HCT116 (cell line): ENCODE measurements at regions not wholly inside any gene's neighbourhood (a gene's known extent, or its start where the extent isn't known, plus 50 kb on each side); places are given as distances from the start of the nearest gene placed in this dataset.

Experiments
- ATAC-seq: fragments of 200-7000 bp; cut with Tn5 transposase; 2 replicates; pipeline ENCODE4 v1.9.1; 2020; ENCODE audit warnings: mild to moderate bottlenecking, moderate library complexity
- BruUV-seq: library from RNA; stranded (reverse); fragments of 400-500 nt; replicated peaks from 2 replicates; lab custom pipeline; 2021; lab: Mats Ljungman, UMichigan
- CTCF ChIA-PET: fragments of 300-600 bp; sonication (Branson Sonifier 250); formaldehyde crosslinking; loops from one replicate; lab custom pipeline; 2021; ENCODE audit warnings: antibody characterized with exemption; lab: Charles Lee
- POLR2A ChIA-PET: fragments of 300-600, 350-600 bp; sonication (Branson Sonifier 250); formaldehyde crosslinking; loops from one replicate; lab custom pipeline; 2021; ENCODE audit warnings: antibody characterized with exemption; lab: Charles Lee
- RAD21 ChIA-PET, 2 experiments: fragments of 300-600 bp; sonication (Branson Sonifier 250); formaldehyde crosslinking; loops; one replicate each; lab custom pipeline; 2023; ENCODE audit warnings: low total read pairs in 2 of 2; ENCODE audit not compliant: uncharacterized antibody in 2 of 2, unreplicated experiment in 2 of 2, low non-redundant PET in 1 of 2; lab: Charles Lee
- DNase-seq: peaks from one replicate; pipeline ENCODE4 v3.0.0-alpha.2; 2010; ENCODE audit warnings: low read depth, low spot score
- H2AFZ ChIP-seq: fragments of 200-600 bp; shearing (Covaris generic), sonication (generic); 2 replicates; pipeline ENCODE4 v1.6.1; 2017; ENCODE audit warnings: low read depth, mixed run types, mixed read lengths, antibody characterized with exemption, low read length; ENCODE audit not compliant: poor library complexity, severe bottlenecking
- H3K27ac ChIP-seq: 2 replicates; pipeline ENCODE4 v1.5.1; 2012; ENCODE audit warnings: low read depth, low read length
- H3K27me3 ChIP-seq: fragments of 200-600 bp; sonication (generic); 2 replicates; pipeline ENCODE4 v1.6.1; 2016; ENCODE audit warnings: mixed run types, low read length, mixed read lengths; ENCODE audit not compliant: insufficient read depth
- H3K36me3 ChIP-seq, 2 experiments: fragments of 200-500 bp in 1 of 2; fragments of 200-600 bp in 1 of 2; sonication (Bioruptor generic) in 1 of 2; sonication (generic) in 1 of 2; 2 replicates each; pipeline versions ENCODE4 v1.5.1 to v1.6.1; 2014 to 2016; ENCODE audit warnings: low read length in 2 of 2, inconsistent platforms in 1 of 2, mixed read lengths in 1 of 2, mixed run types in 1 of 2; ENCODE audit not compliant: insufficient read depth in 2 of 2, control insufficient read depth in 1 of 2
- H3K4me1 ChIP-seq, 2 experiments: fragments of 200-600 bp in 1 of 2; sonication (generic) in 1 of 2; 2 replicates each; pipeline versions ENCODE4 v1.5.1 to v1.6.1; 2012 to 2017; ENCODE audit warnings: low read length in 2 of 2, inconsistent platforms in 1 of 2, mild to moderate bottlenecking in 1 of 2, mixed read lengths in 1 of 2, mixed run types in 1 of 2, moderate library complexity in 1 of 2; ENCODE audit not compliant: insufficient read depth in 2 of 2, control insufficient read depth in 1 of 2
- H3K4me2 ChIP-seq: fragments of 200-600 bp; sonication (generic); 2 replicates; pipeline ENCODE4 v1.6.1; 2017; ENCODE audit warnings: mixed run types, low read length, mixed read lengths
- H3K4me3 ChIP-seq, 2 experiments: fragments of 200-600 bp in 1 of 2; sonication (generic) in 1 of 2; replicated peaks in 1 of 2; 2 replicates each; pipeline ENCODE4 v1.5.1; 2011 to 2016; ENCODE audit warnings: low read length in 2 of 2, control low read depth in 1 of 2, low read depth in 1 of 2, mild to moderate bottlenecking in 1 of 2, mixed read lengths in 1 of 2, mixed run types in 1 of 2
- H3K79me2 ChIP-seq: fragments of 200-600 bp; sonication (generic); 2 replicates; pipeline ENCODE4 v1.6.1; 2017; ENCODE audit warnings: mild to moderate bottlenecking, mixed run types, low read length, moderate library complexity, mixed read lengths; ENCODE audit not compliant: insufficient read depth
- H3K9ac ChIP-seq: fragments of 200-600 bp; sonication (generic); 2 replicates; pipeline ENCODE4 v1.6.1; 2016; ENCODE audit warnings: low read length, mixed read lengths
- H3K9me2 ChIP-seq: fragments of 200-600 bp; sonication (generic), shearing (Covaris generic); 2 replicates; pipeline ENCODE4 v1.6.1; 2017; ENCODE audit warnings: mixed run types, mild to moderate bottlenecking, moderate library complexity; ENCODE audit not compliant: insufficient read depth
- H3K9me3 ChIP-seq, 2 experiments: fragments of 200-500 bp in 1 of 2; fragments of 200-600 bp in 1 of 2; sonication (Bioruptor generic) in 1 of 2; sonication (generic) in 1 of 2; 2 replicates each; pipeline ENCODE4 v1.6.1; 2014 to 2017; ENCODE audit warnings: low read length in 2 of 2, mixed read lengths in 2 of 2, inconsistent platforms in 1 of 2, low read depth in 1 of 2, mild to moderate bottlenecking in 1 of 2, mixed run types in 1 of 2, moderate library complexity in 1 of 2; ENCODE audit not compliant: control insufficient read depth in 1 of 2, insufficient read depth in 1 of 2
- H4K20me1 ChIP-seq: fragments of 200-600 bp; sonication (generic), shearing (Covaris generic); 2 replicates; pipeline ENCODE4 v1.6.1; 2017; ENCODE audit warnings: mixed run types, mild to moderate bottlenecking, moderate library complexity; ENCODE audit not compliant: insufficient read depth
- CBX3 ChIP-seq: IDR thresholded peaks from 2 replicates; pipeline ENCODE4 v1.6.1; 2012; ENCODE audit warnings: low read depth
- CEBPB ChIP-seq: IDR thresholded peaks from 2 replicates; pipeline ENCODE4 v1.6.1; 2012; ENCODE audit warnings: low read depth
- ELF1 ChIP-seq: IDR thresholded peaks from 2 replicates; pipeline ENCODE4 v1.6.1; 2012; ENCODE audit warnings: low read depth, borderline replicate concordance
- EZH2 ChIP-seq: fragments of 200-600 bp; sonication (generic); IDR thresholded peaks from 2 replicates; pipeline ENCODE4 v1.6.1; 2017; ENCODE audit warnings: antibody characterized with exemption, mixed run types
- FOSL1 ChIP-seq: IDR thresholded peaks from 2 replicates; pipeline ENCODE4 v1.6.1; 2012; ENCODE audit warnings: low read depth
- JUND ChIP-seq: IDR thresholded peaks from 2 replicates; pipeline ENCODE4 v1.6.1; 2012
- POLR2AphosphoS5 ChIP-seq: IDR thresholded peaks from 2 replicates; pipeline ENCODE4 v1.6.1; 2011; ENCODE audit warnings: mild to moderate bottlenecking, low read depth, low read length, moderate library complexity
- RAD21 ChIP-seq: IDR thresholded peaks from 2 replicates; pipeline ENCODE4 v1.6.1; 2012; ENCODE audit warnings: low read depth, mild to moderate bottlenecking
- SIN3A ChIP-seq: IDR thresholded peaks from 2 replicates; pipeline ENCODE4 v1.6.1; 2012; ENCODE audit warnings: low read depth
- TCF7L2 ChIP-seq: IDR thresholded peaks from 2 replicates; pipeline ENCODE4 v1.7.0; 2011; ENCODE audit warnings: borderline replicate concordance, inconsistent platforms; ENCODE audit not compliant: insufficient read depth, insufficient read length; ENCODE audit errors: extremely low read depth
- YY1 ChIP-seq: IDR thresholded peaks from 2 replicates; pipeline ENCODE4 v1.6.1; 2011; ENCODE audit warnings: low read length, low read depth, moderate library complexity, mild to moderate bottlenecking; ENCODE audit not compliant: insufficient replicate concordance; ENCODE audit errors: extremely low read depth
- ZFX ChIP-seq: fragments of 450-650 bp; IDR thresholded peaks from 2 replicates; pipeline ENCODE4 v1.6.1; 2017
- ZNF274 ChIP-seq: fragments of 200-500 bp; sonication (Bioruptor generic); IDR thresholded peaks from 2 replicates; pipeline ENCODE4 v1.6.1; 2014; ENCODE audit warnings: mild to moderate bottlenecking, low read depth, low read length, inconsistent platforms
- intact Hi-C: fragments of 100-400 bp; cut with micrococcal nuclease; formaldehyde crosslinking; loops from 2 replicates; pipeline ENCODE4 v1.10.0; 2022
- TF ChIP-seq, protein P1 (sequence below), 3 experiments: fragments of 200-600 bp in 1 of 3; sonication (generic) in 1 of 3; IDR thresholded peaks in 2 of 3; conservative IDR thresholded peaks in 1 of 3; 2 replicates each; pipeline ENCODE4 v1.5.1; 2012 to 2017; ENCODE audit warnings: low read depth in 2 of 3, low read length in 2 of 3, antibody characterized with exemption in 1 of 3, borderline replicate concordance in 1 of 3, control low read depth in 1 of 3, mild to moderate bottlenecking in 1 of 3, mixed read lengths in 1 of 3, mixed run types in 1 of 3, moderate library complexity in 1 of 3; ENCODE audit not compliant: insufficient read depth in 1 of 3

DNA sequence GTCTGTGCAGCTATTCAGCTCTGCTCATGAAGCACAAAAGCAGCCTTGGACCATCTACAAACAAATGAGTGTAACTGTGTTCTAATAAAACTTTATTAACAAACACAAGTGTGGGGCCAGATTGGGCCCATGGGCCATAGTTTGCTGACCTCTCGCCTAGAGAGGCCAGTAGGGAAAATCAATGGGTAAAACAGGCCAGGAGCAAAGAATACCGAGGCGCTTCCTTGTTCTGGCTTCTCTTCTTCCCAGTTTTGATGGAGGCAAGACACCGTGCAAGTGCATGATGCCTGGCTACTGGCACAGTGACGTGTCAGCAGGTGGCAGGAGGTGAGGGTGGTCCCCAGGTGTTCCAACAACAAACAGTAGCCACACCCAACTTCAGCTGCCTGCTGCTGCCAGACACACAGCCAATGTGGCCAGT lies 94.3 kb upstream of the SDK1 start (continued):
- TF ChIP-seq ELF1 (no peak), JUND (no peak), POLR2AphosphoS5 (no peak), EZH2 (no peak), CBX3 (no peak)

GRCh38 chr7:3207387-3207902 lies 93.6 kb upstream of the SDK1 start:
- intact Hi-C loops = no loop called here
- ChIA-PET POLR2A (no interaction called here), CTCF (no interaction called here), RAD21 (no interaction called here)
- Histone ChIP-seq H2AFZ (no peak overlapping the region), H4K20me1 (no peaks in the 10 kb centered on the region), H3K9ac (no peak overlapping the region), H3K27ac (no peak overlapping the region), H3K4me3 (no peak overlapping the region), H3K27me3 (no peaks in the 10 kb centered on the region), H3K9me3 (no peaks in the 10 kb centered on the region), H3K9me2 (no peaks in the 10 kb centered on the region), H3K36me3 (no peaks in the 10 kb centered on the region), H3K4me2 (no peak overlapping the region), H3K4me1 (no peaks in the 10 kb centered on the region), H3K79me2 (no peaks in the 10 kb centered on the region)
- DNase-seq (no peak), ATAC-seq (no peak)
- BruUV-seq = no TSS peak
- TF ChIP-seq POLR2AphosphoS5 = no peak
- no peak for TF ChIP-seq TCF7L2
- TF ChIP-seq RAD21 = no peak
- TF ChIP-seq FOSL1 = no peak
- TF ChIP-seq ELF1 = no peak
- TF ChIP-seq, protein P1, sequence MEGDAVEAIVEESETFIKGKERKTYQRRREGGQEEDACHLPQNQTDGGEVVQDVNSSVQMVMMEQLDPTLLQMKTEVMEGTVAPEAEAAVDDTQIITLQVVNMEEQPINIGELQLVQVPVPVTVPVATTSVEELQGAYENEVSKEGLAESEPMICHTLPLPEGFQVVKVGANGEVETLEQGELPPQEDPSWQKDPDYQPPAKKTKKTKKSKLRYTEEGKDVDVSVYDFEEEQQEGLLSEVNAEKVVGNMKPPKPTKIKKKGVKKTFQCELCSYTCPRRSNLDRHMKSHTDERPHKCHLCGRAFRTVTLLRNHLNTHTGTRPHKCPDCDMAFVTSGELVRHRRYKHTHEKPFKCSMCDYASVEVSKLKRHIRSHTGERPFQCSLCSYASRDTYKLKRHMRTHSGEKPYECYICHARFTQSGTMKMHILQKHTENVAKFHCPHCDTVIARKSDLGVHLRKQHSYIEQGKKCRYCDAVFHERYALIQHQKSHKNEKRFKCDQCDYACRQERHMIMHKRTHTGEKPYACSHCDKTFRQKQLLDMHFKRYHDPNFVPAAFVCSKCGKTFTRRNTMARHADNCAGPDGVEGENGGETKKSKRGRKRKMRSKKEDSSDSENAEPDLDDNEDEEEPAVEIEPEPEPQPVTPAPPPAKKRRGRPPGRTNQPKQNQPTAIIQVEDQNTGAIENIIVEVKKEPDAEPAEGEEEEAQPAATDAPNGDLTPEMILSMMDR (IDR thresholded peaks at IDR 0.05 in 2 of 3, conservative IDR thresholded peaks at IDR 0.05 in 1 of 3; ENCODE audit: borderline replicate concordance in 1 of 3, insufficient read depth in 1 of 3, low read depth in 2 of 3, low read length in 2 of 3) = no peak
- TF ChIP-seq ZNF274 = no peak
- TF ChIP-seq CEBPB = no peak
- no peak for TF ChIP-seq ZFX
- no peak for TF ChIP-seq SIN3A
- no peak for TF ChIP-seq YY1
